NCI-H1105 treated with DMSO at 0.1 percent for 48 hours (cell line): ENCODE measurements at regions not wholly inside any gene's neighbourhood (a gene's known extent, or its start where the extent isn't known, plus 50 kb on each side); places are given as distances from the start of the nearest gene placed in this dataset.
"Not testable (repeated sequence)": the region's sequence is repeated elsewhere in the genome, so short reads cannot be mapped to it uniquely, and the experiment has no call there.

Experiments used
- DNase-seq: peaks from one replicate; lab custom pipeline; 2025; lab: John Stamatoyannopoulos, UW

DNA sequence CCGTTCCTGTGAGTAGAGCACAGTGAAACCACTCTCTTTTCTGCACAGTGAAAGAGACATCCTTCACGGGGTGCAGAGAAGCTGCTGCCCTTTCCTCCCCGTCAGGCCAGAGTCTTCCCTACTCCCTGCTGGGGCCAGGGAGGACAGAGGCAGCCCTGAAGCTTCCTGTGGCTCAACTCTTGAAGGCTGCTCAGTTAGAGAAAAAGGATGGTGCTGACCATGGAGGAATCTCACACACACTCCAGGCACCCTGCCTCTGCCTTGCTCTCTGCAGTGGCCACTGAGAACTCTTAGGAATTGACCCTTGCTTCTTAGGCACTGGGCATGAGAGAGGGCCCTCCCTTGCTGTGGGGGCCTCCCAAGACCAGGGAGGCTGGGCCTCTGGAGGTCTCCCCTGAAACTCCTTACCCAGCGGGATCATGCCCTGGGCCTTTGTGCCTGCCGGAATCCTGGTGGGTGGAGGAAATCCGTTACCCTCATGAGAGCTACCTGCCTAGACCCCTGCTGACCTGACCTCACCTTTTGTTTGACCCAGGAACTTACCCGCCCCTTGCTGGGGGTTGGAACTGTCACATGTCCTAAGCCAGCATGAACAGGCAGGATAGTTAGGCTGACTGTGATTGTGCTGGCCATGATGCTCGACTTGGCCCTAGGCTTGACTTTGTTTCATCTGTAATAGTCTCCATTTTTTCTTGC, 65.0 kb upstream of the CD93 start:
- DNase-seq, result no peak

DNA sequence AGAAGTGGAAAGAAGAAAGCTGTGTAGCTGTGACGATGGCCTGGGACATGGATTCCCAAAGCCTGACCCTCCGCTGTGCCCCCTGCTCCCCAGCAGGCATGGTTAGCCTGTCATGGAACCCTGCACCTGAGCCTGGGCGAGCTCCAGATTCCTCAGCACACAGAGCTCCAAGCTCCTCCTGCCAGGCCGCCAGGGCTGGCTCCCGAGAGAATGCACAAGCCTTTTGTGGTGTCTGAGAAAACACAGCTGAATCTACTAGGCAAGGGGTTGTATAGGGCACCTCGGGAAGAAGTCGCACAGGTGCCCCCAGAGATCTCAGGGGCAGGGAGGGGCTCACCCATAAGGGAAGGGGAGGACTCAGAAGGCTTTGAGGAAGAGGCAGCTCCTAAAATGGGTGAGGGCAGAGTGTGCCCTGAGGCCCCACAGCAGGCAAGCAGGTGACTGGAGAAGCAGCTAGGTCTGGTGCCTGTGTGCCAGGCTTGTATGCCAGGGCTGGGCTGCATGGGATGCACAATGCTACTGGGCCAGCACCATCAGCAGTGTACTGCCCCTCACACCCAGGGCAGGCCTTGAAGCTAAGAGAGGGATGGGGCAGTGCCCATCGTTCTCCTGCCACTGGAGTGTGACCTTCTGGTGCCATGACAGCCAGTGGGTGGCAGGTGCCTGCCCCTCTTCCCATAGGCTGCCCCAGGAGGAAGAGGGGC, 64.3 kb upstream of the CD93 start:
- no peak for DNase-seq

DNA sequence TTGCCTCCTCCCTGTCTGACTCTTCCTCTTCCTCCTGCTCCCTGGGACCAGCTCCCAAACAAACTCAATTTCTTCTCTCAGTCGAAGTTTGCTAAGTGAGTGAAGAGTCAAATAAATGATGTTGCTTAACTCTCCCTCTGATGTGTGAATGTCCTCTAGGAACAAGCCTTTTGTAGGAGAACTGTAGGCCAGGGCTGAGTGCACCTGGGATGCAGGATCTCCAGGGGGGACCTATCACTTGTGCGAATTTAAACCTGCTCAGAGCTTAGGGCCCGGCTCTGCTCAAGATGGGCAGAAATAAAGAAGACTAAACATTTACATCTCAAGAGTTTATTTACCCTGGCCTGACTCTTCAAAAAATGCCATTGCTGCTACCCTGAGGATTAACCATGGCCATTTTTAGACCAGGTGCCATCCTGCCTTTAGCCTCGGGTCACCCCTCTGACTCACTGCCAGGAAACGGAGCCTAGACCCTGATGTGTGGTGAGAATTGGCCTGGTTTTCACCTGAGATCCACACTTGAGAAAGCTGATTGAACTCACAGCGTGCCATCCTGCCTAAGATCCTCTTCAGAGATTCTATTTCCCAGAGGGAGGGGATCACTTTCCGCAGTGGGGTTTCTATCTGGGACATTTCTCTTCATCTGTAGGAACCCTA, 63.6 kb upstream of the CD93 start:
- no peak for DNase-seq

DNA sequence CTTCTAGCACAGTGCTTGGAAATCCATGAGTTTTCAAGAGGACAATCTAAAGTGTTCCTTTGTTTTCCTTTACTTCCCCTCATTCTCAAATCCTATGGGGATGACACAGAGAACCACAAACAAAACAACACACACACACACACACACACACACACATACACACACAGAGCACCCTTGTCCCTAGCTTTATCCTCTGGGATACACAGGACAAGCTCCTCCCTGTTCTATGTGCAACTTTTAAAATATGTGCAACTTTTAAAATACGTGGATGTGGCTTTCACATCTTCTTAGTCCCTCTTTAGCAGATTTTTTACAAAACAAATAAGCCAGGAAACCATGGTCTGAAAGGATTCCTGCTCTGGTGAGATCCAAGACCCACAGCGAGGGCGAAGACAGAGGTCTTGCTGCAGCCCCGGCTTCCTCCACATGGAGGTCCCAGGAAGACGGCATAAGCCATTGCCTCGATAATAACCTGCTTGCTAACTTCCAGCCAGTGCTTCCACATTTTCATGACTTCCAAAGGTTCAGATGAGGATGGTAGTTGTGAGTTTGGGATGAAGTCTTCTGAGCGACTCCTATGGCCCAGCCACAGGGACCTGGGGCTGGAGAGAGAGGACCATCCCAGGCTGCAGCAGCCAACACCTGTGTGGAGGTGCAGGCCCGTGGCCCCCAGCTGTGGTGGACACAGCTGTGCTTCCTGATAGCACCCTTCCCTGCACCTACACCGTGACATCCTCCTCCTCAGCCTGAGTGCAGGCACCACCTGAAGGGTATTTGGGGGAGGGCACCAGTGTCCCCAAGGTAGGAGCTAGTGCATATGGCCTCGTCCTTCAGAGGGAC, 62.8 kb upstream of the CD93 start:
- DNase-seq, result no peak

DNA sequence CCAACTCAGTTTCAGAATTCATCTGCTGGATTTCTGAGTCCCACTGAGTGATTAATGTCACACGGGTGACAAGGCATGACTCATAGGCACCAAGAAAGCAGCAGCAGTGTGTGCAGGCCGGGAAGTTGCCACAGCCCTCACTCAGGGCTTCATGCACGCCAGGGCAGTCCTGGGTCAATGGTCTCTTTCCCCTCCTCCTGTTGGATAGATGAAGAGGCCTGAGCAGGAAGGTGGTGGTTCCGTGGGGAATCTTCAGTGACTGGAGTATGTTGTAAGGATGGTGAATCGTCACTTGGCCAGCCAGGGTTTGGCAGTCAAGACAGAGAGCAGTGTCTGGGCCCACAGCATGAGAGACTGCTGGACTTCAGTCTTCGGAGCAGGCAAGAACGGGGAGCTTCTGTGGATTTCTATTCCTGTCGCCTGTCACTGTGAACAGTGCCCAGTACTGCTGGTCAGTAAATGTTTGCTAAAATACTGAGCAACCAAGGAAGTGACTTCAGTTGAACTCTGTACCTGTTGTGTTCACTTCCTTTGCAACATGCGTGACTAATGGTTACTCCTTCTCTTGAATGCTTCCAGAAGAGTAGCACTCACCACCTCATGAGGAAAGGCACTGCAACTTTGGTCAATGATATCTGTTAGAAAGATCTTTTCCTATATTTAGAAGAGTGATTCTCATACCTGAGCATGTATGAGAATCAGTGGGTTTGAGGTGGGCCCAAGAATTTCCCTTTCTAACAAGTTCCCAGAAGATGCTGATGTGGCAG, 62.0 kb upstream of the CD93 start:
- DNase-seq, result no peak

DNA sequence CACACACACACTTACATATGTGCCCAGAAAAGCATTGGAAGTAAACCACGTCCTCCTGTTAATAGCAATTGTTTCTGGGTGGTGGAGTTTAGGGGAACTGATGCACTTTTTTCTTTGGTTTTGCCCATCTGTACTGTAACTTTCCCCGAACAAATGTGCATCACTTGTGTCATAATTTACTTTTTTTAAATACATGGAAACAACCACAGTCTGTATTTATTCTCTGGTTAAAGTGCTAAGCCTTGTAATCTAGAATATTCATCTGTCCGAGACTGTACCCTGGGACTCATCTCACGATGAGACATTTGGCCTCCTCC, 61.5 kb upstream of the CD93 start:
- no peak for DNase-seq

DNA sequence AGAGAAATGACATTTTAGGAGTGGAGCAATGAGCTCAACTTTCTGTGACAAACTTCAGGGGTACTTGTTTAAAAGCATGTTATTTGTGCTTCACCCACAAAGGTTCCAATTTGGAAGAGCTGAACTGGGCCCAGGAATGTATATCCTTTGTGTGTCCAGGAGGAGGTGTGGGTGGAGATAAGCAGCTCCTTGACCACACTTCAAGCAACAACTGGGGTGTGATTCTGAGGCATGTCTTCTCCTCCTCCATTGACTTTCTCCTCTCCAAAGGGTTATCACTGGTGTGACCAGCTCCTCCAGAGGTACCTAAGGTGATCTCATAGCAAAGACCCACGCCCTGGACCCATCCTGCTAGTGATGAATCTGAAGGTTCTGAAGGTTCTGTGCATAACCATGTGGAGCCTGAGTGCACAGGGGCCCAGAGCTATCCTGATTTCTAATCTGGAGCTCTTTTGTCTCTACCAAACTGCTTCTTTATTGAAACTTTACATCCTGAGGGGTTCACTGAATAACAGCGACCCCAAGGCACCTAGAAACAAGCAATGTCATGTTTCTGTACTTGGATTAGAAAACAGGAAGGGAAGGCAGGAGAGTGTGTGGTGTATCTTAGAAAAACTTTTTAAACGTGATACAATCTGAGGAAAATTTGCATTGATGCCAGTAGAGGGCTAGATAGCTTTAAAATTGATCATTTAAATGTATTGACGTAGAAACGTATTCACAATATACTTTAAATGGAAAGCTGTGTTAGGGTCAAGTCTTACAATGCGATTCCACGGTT, 60.9 kb upstream of the CD93 start:
- no peak for DNase-seq

DNA sequence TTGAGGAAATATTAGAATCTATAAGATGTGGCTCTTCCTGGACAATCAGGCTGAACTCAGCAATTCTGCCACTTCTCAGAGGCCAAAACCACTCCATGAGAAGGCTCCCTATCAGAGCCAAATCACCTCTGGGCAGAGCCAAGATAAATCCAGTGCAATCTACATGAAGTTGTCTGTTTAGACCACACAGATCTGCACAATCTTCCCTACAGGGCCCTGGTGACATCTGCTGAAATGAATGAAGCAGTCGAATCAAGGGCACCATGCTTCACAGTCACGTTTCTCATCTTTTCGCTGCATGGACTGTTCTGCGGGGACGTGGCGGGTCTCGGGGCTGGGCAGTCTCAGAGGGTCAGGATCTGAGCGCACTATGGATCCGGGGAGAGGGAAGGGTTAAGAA, 60.1 kb upstream of the CD93 start:
- DNase-seq, result no peak

DNA sequence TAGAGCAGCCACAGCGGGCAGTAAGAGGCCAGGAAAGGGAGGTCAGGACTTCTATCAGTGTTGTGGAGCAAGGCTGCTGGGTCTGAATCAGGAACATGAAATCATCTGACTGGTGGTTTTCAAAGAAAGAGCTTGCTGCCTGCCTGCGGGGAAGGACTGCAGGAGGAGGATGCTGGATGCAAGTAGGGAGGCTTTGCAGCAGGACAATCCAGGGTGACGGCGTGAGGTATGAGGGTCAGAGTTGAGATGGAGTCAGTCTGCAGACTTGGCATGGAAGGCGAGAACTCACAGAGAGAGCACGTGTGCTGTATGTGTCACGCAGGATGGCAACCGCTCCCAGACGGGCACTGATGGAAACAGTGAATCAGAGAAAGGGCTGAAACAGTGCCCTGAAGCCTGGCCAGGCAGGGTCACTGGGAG, 59.2 kb upstream of the CD93 start:
- DNase-seq, result no peak

DNA sequence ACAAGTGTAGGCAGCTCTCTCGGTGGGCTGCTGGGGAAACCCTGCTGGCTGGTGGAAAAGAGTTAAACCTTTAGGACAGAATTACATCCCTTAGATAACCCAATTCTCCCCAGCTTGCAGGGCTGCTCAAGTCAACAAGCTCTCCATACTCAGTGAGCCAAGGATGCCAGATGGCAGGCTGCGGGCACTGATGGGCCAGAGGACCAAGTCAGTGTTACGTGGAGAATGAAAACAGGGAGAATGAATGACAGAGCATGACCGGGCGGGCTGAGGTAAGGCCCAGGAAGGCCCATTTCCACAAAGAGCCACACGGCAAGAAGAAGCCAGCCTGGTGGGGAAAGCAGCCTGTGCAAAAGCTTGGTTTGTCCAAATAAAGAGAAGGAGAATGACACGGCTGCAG, 58.7 kb upstream of the CD93 start:
- no peak for DNase-seq

DNA sequence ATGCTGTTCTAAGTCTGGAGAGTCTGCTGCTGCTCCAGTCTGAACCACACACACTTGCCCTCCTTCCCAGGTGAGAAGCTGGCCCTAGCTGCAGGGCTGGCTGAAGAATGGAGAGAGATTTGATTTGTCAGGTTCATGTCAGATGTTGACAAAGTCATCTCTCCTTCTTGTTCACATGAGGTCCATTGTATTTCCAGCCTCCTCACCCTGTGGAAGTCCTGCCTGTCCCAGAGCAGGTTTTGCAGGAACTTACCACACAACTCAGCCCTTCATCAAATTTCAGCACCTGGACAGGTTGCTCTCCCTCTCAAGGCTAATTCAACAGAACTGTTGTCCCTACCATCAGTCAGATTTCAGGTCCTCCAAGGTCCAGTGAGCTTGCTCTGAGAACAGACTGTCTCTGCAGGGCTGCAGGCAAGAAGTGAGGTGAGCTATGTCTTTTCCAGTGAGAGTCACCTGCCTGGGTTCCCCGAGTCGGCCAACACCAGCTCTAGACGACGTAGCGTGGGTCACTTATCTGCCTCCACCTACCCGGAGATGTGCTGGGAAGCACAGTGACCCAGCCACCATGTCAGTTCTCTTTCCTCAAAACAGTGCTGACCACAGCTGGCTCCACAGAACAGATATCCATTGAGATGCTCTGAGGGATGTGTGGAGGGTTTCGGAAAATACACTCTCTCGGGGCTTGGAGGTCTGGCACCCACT, 58.0 kb upstream of the CD93 start:
- DNase-seq, result no peak

DNA sequence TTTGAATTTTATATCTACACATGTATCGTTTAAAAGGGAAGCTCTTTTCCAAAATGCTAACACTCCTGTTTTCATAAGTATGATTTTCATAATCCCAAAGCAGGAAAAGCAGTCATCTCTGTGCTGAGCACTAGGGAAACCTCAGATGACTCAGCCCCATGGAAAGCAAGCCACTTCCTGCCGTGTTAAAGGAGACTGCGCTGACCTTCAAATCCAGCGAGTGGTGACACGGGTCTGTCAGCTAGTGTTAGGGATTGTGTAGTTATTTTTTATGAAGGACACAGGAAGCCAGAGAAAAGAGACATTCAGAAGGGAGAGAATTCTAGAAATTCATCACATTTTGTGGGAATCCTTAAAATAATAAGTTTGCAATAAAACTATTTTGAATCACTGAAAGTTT, 57.0 kb upstream of the CD93 start:
- no peak for DNase-seq

DNA sequence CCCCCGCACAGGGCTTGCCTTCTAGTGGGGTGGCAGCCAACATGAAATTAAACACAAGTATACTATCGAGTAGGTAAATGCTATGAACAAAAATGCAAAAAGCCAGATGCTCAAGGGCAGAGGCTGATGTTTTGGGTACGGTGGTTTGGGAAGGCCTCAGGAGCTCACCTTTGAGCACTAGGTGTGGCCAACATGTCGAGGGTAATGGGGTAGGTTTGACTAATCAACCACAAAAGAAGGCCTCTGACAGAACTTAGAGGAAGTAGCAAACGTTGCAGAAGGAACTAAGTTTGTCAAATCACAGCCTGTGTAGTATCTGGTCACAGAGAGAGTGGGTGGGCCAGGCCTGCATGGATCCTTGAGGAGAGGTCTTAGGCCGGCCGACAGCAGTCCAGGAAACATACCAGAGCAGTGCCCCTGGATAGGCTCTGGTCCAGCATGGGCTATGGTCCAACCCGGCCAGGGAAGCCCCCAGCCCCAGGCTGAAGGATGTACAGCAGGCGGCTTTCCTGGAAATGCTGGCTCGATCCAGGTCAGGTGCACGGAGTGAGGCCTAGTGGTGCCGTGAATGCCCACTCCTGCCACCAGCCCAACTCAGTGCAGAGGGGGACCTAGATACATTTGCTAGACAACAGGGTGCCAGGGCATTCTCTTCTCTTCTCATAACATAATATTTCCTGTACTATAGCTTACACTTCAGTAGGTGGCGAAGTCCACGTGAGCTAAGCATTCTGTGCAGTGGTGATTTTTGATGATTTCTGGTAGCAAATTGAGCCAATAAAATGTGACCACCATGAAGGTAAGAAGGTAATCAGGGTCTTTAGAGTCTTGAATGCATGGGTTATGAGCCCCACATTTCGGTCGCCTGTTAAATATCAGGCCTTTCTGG, 56.3 kb upstream of the CD93 start:
- DNase-seq, result no peak

DNA sequence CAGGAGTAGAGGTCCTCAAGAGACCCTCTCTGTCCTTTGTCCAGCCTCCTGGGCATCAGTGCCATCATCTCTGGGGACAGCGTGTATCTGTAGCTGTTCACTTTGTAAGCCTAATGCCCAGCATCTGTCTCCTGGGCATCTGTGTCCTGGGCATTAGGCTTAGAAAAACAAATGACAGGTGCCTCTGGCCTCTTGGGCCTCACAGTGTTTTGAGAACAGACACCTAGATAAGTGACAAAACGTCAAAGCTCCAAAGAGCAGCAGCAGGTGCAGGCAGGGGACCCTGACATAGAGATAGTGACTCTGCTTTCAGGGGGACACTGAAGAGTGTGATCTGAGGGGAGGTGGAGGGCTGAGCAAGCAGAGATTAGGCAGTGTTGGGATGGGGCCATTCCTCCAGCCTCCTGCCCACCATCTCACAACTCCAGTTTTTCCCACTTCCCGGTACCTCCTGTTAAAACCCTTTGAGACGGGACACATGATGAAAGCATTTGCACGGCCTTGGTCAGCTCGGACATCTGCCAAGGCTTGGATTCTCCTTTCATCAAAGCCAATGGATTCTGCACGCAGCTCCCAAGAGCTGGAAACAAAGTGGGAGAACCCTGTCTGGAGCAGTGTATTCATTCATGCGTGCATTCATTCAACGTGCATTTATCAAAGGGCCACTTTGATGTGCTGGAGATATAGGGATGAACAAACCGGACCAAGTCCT, 55.5 kb upstream of the CD93 start:
- no peak for DNase-seq

DNA sequence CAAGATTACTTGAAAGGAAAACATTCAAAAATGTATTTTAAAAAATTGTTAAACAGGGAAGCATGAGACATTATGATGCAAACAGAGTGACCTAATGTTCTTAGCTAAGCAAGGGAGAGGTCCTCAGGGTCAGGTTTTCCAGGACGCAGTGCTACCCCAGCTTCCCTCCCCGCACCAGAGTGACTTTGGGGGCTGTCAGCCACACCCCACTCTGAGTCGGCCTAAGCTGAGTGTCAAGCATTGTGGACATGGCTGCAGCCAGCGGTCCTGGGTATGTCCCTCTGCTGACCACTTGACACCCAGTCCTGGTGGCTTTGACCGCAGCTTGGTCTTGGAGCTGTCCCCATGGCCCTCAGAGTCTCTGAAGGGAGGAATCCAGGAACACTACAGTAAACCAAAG, 54.9 kb upstream of the CD93 start:
- no peak for DNase-seq

DNA sequence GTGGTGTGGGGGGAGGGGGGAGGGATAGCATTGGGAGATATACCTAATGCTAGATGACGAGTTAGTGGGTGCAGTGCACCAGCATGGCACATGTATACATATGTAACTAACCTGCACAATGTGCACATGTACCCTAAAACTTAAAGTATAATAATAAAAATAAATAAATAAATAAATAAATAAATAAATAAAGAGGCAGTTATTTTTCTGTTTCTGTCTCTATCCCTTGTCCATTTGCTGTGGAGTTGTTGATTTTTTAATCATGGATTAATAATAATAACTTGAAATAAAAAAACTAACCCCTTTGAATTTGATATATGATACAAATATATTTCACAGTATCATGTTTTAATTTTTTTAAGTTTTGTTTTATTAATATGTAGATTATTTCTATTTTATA, 53.9 kb upstream of the CD93 start:
- not testable (repeated sequence) for DNase-seq

DNA sequence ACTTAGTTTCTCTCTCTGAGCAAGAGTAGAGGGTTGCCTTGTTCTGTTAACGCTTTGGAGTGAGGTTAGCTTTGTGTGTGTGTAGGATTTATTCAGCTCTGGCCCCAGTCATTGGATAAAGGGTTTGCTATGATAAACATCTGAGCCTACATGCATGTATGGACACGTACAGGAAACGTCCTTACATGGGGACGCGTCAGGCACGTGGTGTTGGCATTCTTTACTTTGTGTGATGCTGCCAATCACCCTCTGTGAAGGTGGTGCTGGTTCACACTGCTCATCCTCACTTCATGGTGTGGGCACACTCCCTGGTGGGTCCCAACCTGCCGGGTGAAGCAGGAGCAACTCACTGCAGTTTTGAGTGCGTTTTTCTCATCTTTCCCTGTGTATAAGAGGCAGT, 53.4 kb upstream of the CD93 start:
- peak; percentile 90 for DNase-seq

DNA sequence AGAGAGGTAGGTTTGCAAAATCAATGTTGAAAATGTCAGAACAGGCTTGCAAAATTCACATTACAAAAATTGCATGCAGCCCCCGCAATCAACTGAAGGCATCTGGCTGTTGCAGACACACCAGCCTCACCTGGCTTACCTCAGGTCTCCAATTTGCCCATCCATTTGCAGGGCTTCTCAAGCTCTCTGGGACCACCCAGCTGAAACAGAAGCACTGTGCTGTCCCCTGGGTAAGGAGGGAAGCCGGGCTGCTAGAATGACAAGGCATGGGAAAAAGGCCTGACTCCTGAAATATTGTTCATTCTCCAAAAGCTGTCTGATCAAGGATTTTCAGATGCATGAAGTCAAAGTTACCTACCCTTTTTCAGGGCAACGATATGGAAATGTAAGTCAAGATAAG, 52.6 kb upstream of the CD93 start:
- DNase-seq, result no peak

DNA sequence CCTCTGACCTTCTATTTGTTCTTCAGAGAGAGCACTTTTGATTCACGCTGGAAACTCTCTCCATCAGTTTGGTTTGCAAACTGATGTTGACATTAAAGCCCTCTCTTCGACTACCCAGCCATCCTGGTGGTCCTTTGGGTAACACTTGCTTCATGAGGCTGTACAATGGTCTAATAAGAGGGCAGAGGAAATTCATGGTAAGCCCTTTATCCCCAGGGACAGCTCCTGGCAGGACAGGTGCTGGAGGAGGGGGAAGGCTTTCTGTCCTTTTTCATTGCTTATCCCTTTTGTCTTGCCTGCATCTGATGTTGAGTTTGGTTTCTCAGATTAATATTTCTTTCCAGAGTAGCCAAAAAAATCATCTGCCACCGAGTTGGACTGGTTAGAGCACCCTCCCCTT, 52.1 kb upstream of the CD93 start:
- DNase-seq, result no peak
